Progenitor cell of endocrine pancreas (in vitro differentiated cells): ENCODE measurements at regions not wholly inside any gene's neighbourhood (a gene's known extent, or its start where the extent isn't known, plus 50 kb on each side); places are given as distances from the start of the nearest gene placed in this dataset.

Source experiments
- DNase-seq: peaks from one replicate; pipeline ENCODE4 v3.0.0; 2021; ENCODE audit warnings: low spot score; ENCODE audit not compliant: unreplicated experiment
- H3K27ac Mint-ChIP-seq: 2 replicates; pipeline ENCODE4 v1.8.0; 2021; ENCODE audit warnings: mild to moderate bottlenecking, moderate library complexity, mixed read lengths
- H3K27me3 Mint-ChIP-seq: 2 replicates; pipeline ENCODE4 v1.8.0; 2021; ENCODE audit warnings: mixed read lengths
- H3K36me3 Mint-ChIP-seq: 2 replicates; pipeline ENCODE4 v1.8.0; 2022; ENCODE audit warnings: mixed read lengths; ENCODE audit not compliant: insufficient read depth
- H3K4me1 Mint-ChIP-seq: 2 replicates; pipeline ENCODE4 v1.8.0; 2021; ENCODE audit warnings: low read depth, mixed read lengths
- H3K4me3 Mint-ChIP-seq: 2 replicates; pipeline ENCODE4 v1.8.0; 2021; ENCODE audit warnings: low read depth, mild to moderate bottlenecking, moderate library complexity, mixed read lengths
- H3K9me3 Mint-ChIP-seq: 2 replicates; pipeline ENCODE4 v1.8.0; 2021; ENCODE audit warnings: low read depth, mixed read lengths
- CTCF ChIP-seq: fragments of 200-600 bp; sonication (generic); IDR thresholded peaks from one replicate; pipeline ENCODE4 v1.5.0; 2021; ENCODE audit warnings: antibody characterized with exemption, mild to moderate bottlenecking; ENCODE audit not compliant: unreplicated experiment

- DNase-seq: no peak
- no peak for TF ChIP-seq CTCF
- no peak overlapping the region for H3K4me3 Mint-ChIP-seq
- no peaks in the 10 kb centered on the region for H3K36me3 Mint-ChIP-seq
- peaks cover 5% of the 10 kb centered on the region for H3K27me3 Mint-ChIP-seq
- no peak overlapping the region for H3K27ac Mint-ChIP-seq
- H3K9me3 Mint-ChIP-seq: no peaks in the 10 kb centered on the region
- H3K4me1 Mint-ChIP-seq: peaks cover 9% of the 10 kb centered on the region
Observed at GRCh38 chr2:16840496-16841172, 175.0 kb upstream of the CYRIA start.

- H3K27ac Mint-ChIP-seq: no peak overlapping the region
- TF ChIP-seq CTCF: no peak
- DNase-seq: no peak
- H3K27me3 Mint-ChIP-seq: no peaks in the 10 kb centered on the region
- H3K4me3 Mint-ChIP-seq: no peak overlapping the region
- H3K36me3 Mint-ChIP-seq: no peaks in the 10 kb centered on the region
- no peaks in the 10 kb centered on the region for H3K9me3 Mint-ChIP-seq
- peaks cover 1% of the 10 kb centered on the region for H3K4me1 Mint-ChIP-seq
Observed at GRCh38 chr2:16832910-16833309, 167.3 kb upstream of the CYRIA start.

GRCh38 chr2:16828828-16829160, 163.2 kb upstream of the CYRIA start:
- Mint-ChIP-seq H3K4me1 (peaks cover 2% of the 10 kb centered on the region), H3K4me3 (no peak overlapping the region), H3K36me3 (no peaks in the 10 kb centered on the region), H3K27me3 (no peaks in the 10 kb centered on the region), H3K27ac (no peak overlapping the region), H3K9me3 (peaks cover 9% of the 10 kb centered on the region)
- TF ChIP-seq CTCF: no peak
- no peak for DNase-seq

GRCh38 chr2:16828044-16828827, 162.6 kb upstream of the CYRIA start:
- Mint-ChIP-seq H3K9me3 (peaks cover 9% of the 10 kb centered on the region), H3K4me3 (no peak overlapping the region), H3K27ac (no peak overlapping the region), H3K36me3 (no peaks in the 10 kb centered on the region), H3K4me1 (peaks cover 2% of the 10 kb centered on the region), H3K27me3 (no peaks in the 10 kb centered on the region)
- no peak for TF ChIP-seq CTCF
- no peak for DNase-seq

- Mint-ChIP-seq H3K36me3 (no peaks in the 10 kb centered on the region), H3K27ac (no peak overlapping the region), H3K9me3 (peaks cover 9% of the 10 kb centered on the region), H3K27me3 (no peaks in the 10 kb centered on the region), H3K4me1 (peaks cover 2% of the 10 kb centered on the region), H3K4me3 (no peak overlapping the region)
- TF ChIP-seq CTCF: no peak
- no peak for DNase-seq
Observed at GRCh38 chr2:16824472-16824871, 158.8 kb upstream of the CYRIA start.
